HG03095 (cell line): ENCODE measurements at regions not wholly inside any gene's neighbourhood (a gene's known extent, or its start where the extent isn't known, plus 50 kb on each side); places are given as distances from the start of the nearest gene placed in this dataset.

Experiments used
- ATAC-seq: cut with Tn5 transposase; IDR thresholded peaks from one replicate; pipeline ENCODE4 v1.9.1; 2021; ENCODE audit warnings: moderate library complexity; ENCODE audit not compliant: unreplicated experiment

DNA sequence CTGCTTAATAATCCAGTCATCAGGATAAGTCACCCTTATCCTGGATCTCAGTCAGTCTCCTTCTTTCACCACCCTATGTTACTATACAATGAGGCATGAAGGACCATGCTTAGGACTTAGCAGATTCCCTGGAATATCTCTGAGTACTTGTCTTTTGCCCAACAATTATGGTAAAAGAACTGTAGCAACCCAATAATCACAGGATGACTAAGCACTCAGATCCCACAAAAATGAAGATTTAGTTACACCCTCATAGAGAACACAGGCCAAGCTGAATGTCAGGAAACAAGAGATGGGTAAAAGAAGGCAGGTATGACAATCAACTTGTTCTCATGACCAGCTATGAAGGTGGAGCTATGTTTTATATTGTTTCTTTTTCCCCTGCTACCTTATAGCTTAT lies 91.4 kb downstream of the EDN1 start:
- ATAC-seq = no peak

DNA sequence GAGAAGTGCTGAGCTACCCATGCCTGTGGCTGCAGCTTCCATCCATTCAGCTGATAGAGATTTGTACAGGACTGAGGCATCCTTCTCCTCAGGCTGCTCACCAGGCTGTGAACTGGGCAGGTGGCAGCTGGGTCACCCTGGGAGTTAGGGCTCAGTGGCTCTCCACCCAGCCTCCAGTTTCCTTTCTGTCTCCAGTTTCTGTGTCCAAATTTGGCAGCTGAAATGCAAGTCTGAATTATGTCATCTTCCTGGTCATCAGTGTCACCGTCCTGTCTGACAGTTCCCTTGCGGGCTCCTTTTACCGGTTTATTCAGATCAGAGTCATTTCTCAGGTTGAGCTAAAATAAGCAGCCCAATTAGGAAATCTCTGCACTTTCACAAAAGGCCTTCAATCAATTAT lies 93.3 kb downstream of the EDN1 start:
- ATAC-seq = peak; percentile 85

DNA sequence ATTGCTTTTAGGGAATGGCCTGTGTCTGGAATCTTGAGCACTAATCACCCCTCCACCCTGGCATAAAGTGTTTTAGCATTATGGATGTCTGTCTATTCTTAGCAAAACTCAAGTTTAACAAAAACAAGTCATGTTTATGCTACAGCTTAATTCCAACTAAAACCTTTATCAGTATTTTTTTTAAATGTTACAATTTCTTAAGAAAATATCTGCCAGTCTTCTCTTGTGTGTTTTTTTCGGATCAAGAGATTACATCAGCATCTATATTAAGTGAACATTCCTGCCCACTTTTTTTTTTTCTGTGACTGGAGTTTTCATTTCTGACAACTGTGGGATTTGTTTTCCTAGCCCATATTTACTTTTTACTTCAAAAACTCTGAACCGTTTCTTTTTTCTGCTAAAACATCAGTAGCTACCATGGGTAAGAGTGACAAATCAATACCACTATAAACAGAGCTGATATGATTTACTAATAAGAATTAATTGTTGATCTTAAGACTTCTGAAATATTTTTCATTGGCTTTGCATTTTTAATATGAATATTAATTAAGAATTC lies 94.3 kb downstream of the EDN1 start:
- ATAC-seq = no peak

DNA sequence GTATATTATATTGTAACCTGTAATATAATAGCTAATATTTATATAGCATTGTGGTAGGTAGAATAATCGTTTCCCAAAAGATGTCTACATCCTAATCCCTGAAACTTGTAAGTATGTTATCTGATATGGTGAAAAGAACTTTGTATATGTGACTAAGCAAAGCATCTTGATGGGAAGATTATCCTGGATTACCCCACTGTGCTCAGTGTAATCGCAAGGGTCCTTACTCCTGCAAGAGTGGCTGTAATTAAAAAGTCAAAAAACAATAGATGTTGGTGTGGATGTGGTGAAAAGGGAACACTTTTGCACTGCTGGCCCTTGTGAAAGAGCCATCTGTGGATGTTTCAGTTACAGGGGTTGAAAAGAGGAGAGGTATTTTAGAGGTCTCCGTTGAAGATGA lies 95.2 kb downstream of the EDN1 start:
- ATAC-seq = no peak

DNA sequence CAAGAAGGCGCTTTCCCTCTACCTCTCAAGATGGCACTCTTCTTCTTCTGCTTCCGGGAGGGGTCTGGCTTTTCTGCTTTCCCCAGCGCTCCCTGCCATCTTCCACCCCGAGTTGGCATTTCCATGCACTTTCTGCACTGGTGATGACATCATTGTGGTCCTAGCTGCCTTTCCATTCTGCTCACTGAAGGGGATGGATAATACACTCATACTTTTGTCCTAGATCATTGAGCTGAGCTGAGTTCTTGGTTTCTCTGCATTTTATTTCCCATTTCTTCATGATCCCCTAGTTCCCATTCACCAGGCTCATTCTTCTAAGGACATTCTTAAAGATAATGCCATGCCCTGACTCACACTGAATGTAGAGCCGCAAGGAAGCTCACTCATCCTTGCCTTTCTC lies 96.7 kb downstream of the EDN1 start:
- no peak for ATAC-seq

DNA sequence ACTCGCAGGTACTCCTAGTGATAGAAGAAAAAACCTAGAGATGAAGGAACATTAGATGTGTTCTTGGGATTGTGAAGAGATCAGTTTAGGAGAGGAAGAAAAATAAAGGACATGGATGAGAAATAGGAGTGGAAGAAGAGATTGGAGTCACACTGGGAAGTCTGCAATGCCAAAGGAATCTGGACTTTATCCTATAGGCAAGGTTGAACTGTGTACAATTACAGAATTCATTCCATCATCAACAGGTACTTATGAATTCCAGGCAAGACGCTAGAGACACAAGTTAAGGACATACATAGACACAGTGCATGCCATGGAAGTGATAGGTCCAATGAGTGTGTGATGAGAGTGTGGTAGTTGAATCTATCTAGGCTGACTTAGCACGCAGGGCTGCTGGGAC lies 101.3 kb downstream of the EDN1 start:
- ATAC-seq = no peak

DNA sequence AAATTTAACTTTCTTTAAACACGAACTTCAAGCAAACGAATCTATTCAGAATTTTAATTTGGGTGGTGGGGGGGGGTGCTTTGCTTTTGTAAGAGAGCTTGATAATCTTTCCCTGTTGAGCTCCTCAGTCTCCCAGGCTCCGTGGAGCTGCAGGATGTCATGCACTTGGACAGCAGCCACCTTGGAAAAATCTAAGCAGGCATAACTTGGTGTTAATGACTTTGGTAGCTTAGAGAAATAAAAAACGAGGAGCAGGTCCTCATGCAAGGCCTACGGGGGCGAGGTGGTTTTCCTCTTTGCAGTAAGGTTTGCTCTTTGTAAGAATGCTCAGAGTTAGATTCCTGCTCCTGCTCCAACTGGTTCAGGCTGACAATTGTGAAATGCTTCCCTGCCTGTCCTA lies 102.3 kb downstream of the EDN1 start:
- ATAC-seq = no peak

DNA sequence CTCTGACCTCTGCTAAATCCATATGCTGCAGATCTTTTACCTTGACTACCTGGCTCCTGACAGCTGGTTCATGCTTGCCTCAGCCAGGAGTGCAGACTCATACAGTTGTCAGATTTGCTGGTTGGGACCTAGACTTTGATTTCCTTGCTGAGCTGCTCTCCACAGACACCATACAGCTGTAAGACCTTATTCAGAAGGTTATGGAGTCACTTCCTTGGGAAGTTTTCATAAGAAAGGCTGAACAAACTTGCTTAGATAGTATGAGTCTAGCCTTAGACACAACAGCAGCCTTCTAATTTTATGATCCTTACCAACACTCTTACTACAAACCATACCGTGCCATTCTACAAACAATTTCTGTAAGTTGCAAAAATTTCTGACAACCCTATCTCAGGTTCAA lies 102.9 kb downstream of the EDN1 start:
- no peak for ATAC-seq

DNA sequence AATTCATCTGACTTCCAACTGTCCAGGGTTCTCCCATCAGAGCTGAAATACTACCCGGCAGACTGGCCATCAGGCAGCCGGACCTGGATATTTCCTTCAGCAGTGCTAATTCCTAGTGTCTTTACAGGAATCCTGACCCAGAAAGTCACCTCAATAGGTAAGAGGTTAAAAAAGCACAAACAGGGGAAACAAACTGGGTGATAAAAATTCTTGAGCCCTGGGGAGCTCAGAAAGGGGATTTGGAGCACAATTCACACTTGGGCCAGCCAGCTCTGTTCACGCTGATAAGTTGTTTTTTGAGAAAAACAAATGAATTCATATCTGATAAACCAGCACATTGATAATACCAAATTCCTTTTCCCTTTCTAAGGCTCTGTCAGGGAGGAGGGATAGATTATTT lies 104.0 kb downstream of the EDN1 start:
- no peak for ATAC-seq

DNA sequence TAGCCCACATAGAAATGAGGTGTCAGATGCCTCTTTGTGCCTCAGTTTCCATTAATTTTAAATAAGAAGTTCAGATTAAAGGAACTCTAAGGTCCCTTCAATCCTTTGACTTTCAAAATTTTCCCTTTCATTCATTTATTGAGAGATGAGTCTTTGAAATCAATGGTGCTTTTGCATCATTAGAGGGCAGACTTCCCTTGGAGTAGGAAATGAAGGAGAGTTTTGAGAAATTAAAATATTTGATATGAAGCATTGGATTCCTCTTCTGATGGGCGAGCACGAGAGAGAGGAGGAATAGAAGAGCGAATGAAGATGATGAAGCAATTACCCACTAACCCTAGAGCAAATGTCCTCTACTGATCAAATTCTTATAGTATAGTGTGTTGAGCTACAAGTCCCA lies 105.7 kb downstream of the EDN1 start:
- no peak for ATAC-seq

DNA sequence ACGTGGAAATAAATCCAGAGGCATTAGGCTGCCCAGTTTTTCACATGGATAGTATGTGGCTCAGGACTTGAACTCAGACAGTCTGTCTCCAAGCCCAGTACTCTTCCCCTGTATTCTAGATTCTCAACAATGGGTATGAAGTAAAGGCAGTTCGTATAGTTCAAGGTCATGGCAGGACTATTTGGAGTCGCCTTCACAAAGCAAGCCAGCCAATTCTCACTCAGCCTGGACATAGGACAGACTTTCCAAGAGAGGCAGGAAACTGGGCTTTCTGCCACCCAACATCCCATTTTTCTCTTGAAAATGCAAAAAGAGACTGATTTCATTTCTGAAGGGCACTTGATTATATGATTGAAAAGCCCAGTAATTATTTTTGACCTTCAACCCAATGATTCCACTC lies 111.0 kb downstream of the EDN1 start:
- ATAC-seq = no peak

DNA sequence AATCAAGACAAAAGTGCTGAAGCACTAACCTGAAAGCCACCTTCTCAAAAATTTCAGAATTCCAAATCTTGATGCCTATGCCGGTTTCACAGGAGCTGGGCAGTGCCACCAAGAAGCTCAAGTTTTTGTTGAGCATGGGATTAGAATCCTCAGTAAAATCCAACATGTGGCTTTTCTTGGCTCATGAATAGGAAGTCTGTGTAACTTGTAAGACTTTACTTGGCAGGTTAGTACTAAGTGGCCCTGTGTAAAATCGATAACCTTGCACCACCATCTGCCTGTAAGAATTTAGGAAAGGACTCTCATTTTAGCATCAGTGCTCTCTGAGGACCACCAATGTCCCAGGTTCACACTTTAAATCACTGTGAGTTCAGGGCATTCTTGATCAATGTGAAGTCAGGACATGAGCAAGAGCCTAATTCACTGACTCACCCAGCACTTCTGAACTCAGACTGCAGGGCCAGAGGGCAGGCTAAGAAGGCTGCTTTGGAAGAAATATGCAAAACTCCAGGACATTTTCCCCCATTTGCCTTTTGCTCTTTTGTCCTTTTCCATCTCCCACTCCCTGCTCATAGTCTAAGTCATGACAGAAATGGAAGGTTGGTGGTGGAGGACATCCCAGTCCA lies 113.2 kb downstream of the EDN1 start:
- no peak for ATAC-seq

DNA sequence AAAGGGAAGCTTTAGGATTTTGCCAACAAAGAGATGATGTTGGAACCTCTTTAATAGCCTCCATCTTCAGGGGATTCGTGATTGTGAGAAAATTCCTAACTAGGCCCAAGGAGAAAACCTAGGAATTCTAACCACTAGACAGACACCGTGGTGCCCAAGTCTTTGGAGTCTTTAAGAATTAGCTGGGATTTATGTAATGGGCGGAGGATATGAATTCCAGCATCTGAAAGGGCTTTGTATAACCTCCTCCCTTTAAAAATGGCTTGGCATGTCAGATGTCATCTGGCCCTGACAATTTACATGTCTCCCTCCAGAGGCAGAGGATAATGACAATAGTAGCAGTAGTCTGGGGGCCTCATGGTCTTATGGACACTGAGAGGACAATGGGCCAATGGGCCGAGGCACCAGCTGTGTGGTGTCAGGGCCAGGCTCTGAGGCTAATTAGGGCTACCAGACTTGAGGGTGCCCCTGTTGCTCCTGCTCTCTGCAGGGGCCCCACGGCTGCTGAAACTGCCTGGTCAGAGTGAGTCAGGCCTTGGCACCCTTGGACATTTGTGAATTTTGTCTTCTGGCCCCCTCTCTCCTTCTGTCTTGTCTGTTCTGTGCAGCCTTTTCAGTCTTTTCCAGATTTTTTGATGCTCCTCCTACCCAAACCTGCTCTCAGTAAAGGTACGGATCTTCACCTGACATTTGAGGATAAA lies 113.9 kb downstream of the EDN1 start:
- no peak for ATAC-seq

DNA sequence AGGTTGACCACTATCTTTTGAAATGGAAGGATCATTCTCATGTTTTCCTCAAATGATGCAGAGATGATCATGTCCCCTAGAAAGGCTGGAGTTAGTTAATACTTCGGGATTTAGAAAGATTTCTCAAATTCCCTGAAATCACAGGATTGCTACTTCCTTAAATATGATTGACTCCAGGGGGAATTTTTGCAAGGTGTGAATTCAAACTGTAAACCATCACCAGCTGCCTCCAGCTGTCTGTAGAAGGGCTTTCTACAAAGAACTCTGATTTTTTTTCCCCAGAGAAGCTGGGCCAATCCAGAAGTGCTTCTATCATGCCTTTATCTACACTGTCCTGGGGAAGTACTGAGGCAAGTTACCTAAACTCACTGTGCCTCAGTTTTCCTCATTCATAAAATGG lies 114.5 kb downstream of the EDN1 start:
- ATAC-seq = no peak

DNA sequence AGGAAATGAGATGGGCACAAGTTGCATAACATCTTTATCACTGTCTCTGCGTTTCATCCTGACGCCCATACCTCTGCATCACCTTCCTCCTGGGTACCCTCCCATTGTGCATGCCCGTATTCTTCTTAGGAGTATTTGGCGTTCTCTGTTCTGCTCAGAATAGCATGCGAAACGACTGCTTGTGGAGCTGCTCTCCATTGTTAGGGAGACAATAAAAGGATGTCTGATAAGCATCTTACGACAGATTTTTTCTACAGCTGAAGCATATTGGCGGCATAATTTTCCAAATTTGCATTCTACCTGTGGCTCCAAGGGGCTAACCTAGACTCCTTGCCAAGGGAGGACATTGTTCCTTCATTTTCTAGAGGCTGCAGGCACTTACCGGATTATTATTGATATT lies 118.6 kb downstream of the EDN1 start:
- no peak for ATAC-seq

DNA sequence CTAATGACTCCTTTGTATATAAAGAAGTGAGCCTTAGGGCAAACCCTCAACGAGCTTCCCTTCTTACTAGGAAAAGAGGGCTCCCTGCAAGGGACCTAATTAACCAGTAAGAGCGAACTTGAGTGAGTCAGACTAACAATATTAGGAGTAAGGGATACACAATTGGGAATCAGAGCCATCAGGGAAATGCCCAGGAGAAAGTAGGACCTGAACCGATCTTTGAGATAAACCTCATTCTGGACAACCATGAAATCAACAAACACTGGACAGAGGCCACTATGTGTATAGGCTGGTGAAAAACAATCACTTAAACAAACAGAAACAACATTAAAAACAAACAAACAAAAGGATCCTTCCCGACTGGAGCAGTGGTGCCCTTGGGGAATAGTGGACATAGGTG lies 120.8 kb downstream of the EDN1 start:
- no peak for ATAC-seq

DNA sequence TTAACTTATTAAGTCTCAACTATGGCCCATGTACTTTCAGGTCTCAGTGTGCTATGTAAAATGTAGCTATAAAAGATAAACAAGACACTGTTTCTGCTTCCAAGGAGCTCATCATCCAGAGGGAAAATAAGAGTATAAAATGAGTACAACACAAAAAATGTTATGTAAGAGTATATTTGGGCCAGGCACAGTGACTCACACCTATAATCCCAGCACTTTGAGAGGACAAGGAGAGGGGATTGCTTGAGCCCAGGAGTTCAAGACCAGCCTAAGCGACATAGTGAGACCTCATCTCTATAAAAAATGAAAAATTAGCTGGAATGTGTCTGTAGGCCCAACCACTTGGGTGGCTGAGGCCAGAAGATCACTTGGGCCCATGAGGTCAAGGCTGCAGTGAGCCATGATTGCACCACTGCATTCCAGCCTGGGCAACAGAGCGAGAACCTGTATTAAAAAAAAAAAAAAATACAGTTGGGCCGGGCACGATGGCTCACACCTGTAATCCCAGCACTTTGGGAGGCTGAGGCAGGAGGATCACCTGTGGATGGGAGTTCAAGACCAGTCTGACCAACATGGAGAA lies 124.0 kb downstream of the EDN1 start:
- no peak for ATAC-seq

DNA sequence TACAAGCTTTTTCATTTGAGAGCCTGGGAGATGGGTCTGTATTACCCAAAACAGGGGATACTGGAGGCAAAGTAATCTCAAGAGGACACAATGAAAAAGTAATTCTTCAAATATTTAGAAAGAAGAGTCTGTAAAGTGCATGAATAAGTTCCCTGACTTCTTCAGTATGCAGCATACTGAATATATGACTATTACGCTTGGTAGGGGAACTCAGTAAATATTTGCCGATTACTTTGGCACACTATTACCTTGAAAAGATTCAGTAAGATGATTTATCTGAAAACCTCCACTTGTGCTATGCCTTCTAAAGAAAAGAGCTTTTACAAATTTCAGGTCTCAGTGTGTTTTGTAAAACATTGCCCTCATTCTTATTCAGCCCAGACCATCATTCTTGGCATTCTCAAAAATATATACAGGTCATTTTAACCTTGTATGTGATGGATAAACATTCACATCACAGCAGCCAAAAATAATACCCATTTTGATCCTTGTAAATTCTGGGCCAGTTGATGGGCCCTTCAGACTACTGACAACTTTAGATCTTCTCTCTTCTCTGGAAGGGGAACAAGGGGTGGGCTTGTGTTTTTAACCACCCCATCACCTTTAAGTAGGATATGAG lies 125.9 kb downstream of the EDN1 start:
- no peak for ATAC-seq

DNA sequence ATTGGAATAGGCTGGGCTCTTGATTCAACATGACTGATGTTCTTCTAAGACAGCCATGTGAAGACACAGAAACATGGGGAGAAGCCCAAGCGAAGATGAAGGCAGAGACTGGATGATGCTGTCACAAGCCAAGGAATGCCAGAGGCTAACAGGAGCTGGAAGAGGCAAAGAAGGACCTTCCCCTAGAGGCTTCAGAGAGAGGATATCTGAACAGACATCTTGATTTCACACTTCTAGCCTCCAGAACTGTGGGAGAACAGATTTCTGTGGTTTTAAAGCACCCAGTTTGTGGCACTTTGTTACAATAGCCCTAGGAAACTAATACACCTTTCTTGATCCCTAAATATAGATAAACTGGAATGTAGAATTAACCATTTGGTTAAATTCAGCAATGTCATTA lies 127.0 kb downstream of the EDN1 start:
- no peak for ATAC-seq

DNA sequence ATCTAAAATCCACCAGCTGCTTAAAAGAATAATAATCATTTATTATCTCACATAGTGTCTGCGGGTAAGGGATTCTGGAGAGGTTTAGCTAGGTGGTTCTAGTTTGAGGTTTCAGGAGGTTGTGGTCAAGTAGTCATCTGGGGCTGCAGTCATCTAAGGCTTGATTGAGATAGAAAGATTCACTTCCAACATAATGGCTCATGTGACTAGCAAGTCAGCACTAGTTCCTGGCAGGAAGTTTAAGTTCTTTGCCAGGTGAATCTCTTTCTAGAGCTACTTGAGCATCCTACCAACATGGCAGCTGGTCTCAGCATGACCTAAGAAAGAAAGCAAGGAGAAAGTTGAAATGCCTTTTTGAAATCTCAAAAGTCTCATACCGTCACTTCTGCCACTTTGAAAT lies 128.8 kb downstream of the EDN1 start:
- ATAC-seq = no peak

DNA sequence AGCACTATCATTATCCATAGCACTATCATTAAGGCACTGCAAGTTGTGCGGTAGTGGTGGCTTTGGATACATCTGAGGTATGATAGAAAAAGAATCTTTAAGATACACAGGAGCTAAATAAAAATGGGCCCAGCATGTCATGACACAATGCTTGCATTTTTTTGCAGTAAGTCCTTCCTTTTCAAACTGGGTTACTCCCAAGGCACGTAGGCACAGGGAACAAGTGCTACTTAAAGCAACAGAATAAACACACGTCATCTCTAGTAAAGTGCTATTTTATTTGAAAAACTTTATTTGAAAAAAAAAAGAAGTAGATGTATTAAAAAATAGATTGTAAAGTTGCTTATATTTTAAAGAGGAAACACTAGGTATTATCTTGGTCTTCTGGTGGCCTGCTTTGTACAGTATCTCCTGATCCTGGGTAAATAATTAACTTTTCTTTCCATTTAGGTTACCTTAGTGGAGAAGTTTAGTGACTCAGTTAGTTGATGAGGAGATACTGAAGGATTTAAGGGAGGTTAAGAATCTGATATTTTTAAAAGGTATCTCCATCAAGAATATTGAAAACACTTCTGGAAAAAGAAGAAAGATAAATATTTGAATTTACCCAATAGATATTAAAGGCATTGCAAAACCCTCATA lies 129.6 kb downstream of the EDN1 start:
- ATAC-seq = no peak

DNA sequence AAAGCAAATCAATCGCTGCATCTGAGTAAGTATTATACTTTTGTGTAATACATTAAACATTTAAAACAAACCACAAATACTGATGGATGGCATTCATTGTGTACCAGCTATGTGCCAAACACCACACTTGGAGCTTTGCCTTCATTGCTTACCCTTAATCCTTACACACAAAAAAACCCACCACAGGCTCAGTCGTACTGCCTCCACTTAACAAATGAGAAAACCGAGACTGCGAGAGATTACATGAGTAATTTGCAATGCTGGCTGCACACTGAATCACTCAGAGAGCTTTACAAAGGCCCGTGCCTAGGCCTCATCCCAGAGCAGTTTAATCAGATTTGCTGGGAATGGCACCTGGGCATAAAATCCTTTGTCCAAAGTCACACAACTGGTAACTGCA lies 130.5 kb downstream of the EDN1 start:
- no peak for ATAC-seq
